Thoracic aorta (tissue), 2 donors: ENCODE measurements at regions not wholly inside any gene's neighbourhood (a gene's known extent, or its start where the extent isn't known, plus 50 kb on each side); places are given as distances from the start of the nearest gene placed in this dataset.

ENCODE experiments used
- ATAC-seq: fragments of 150-250 bp; one replicate; pipeline ENCODE4 v1.8.0; 2017; ENCODE audit warnings: low read depth; ENCODE audit not compliant: insufficient number of reproducible peaks, low FRiP score
- DNase-seq: peaks from one replicate; pipeline ENCODE4 v3.0.0-alpha.2; 2020; ENCODE audit warnings: low spot score
- H3K27ac ChIP-seq, 2 donors: fragments of 200-600 bp; sonication (generic); 1 replicate in 1 of 2; 2 replicates in 1 of 2; pipeline ENCODE4 v1.5.1; 2016; ENCODE audit warnings: mild to moderate bottlenecking in 2 of 2, moderate library complexity in 2 of 2
- H3K27me3 ChIP-seq: fragments of 200-600 bp; sonication (generic); replicated peaks from 2 replicates; pipeline ENCODE4 v1.6.0; 2016; ENCODE audit warnings: mild to moderate bottlenecking; ENCODE audit not compliant: insufficient read depth
- H3K36me3 ChIP-seq: fragments of 200-600 bp; sonication (generic); one replicate; pipeline ENCODE4 v1.5.1; 2016
- H3K4me1 ChIP-seq, 2 donors: fragments of 200-600 bp; sonication (generic); 1 replicate in 1 of 2; 2 replicates in 1 of 2; pipeline versions ENCODE4 v1.5.1 to v1.6.0; 2016; ENCODE audit warnings: low read depth in 2 of 2, mild to moderate bottlenecking in 1 of 2; ENCODE audit not compliant: control insufficient read depth in 1 of 2
- H3K4me3 ChIP-seq: fragments of 200-600 bp; sonication (generic); 2 replicates; pipeline ENCODE4 v1.5.1; 2016; ENCODE audit warnings: mild to moderate bottlenecking
- H3K9me3 ChIP-seq: fragments of 200-600 bp; sonication (generic); 2 replicates; pipeline ENCODE4 v1.5.1; 2016
- CTCF ChIP-seq: fragments of 200-600 bp; sonication (generic); IDR thresholded peaks from one replicate; pipeline ENCODE4 v1.5.1; 2019; ENCODE audit warnings: antibody characterized with exemption

- Histone ChIP-seq H3K4me1 (no peaks in the 10 kb centered on the region), H3K27ac (no peak overlapping the region), H3K36me3 (no peaks in the 10 kb centered on the region), H3K9me3 (no peaks in the 10 kb centered on the region), H3K4me3 (no peak overlapping the region), H3K27me3 (no peaks in the 10 kb centered on the region)
- no peak for DNase-seq
- no peak for TF ChIP-seq CTCF
- ATAC-seq = no peak
These were observed 463.6 kb upstream of the SLC14A2 start for GRCh38 chr18:45151645-45152044.

- Histone ChIP-seq H3K36me3 (no peaks in the 10 kb centered on the region), H3K4me3 (no peak overlapping the region), H3K4me1 (no peaks in the 10 kb centered on the region), H3K27ac (no peak overlapping the region), H3K9me3 (no peaks in the 10 kb centered on the region), H3K27me3 (no peaks in the 10 kb centered on the region)
- ATAC-seq (no peak), DNase-seq (no peak)
- TF ChIP-seq CTCF = no peak
These were observed 459.8 kb upstream of the SLC14A2 start for GRCh38 chr18:45155526-45155925.

- no peaks in the 10 kb centered on the region for H3K27me3 ChIP-seq
- no peak for DNase-seq
- H3K4me1 ChIP-seq = no peaks in the 10 kb centered on the region
- no peak for TF ChIP-seq CTCF
- no peak for ATAC-seq
- no peaks in the 10 kb centered on the region for H3K9me3 ChIP-seq
- H3K4me3 ChIP-seq = no peak overlapping the region
- H3K36me3 ChIP-seq = no peaks in the 10 kb centered on the region
- no peak overlapping the region for H3K27ac ChIP-seq
These were observed 458.3 kb upstream of the SLC14A2 start for GRCh38 chr18:45156946-45157345.

- H3K27ac ChIP-seq = no peak overlapping the region
- ATAC-seq (no peak), DNase-seq (no peak)
- no peaks in the 10 kb centered on the region for H3K36me3 ChIP-seq
- no peak overlapping the region for H3K4me3 ChIP-seq
- H3K9me3 ChIP-seq = no peaks in the 10 kb centered on the region
- H3K27me3 ChIP-seq = no peaks in the 10 kb centered on the region
- TF ChIP-seq CTCF = no peak
- no peaks in the 10 kb centered on the region for H3K4me1 ChIP-seq
These were observed 457.7 kb upstream of the SLC14A2 start for GRCh38 chr18:45157576-45157975.

GRCh38 chr18:45161850-45162249 lies 453.4 kb upstream of the SLC14A2 start:
- Histone ChIP-seq H3K27ac (no peak overlapping the region), H3K9me3 (no peaks in the 10 kb centered on the region), H3K4me3 (no peak overlapping the region), H3K27me3 (no peaks in the 10 kb centered on the region), H3K4me1 (no peaks in the 10 kb centered on the region), H3K36me3 (no peaks in the 10 kb centered on the region)
- TF ChIP-seq CTCF = no peak
- no peak for ATAC-seq
- DNase-seq = no peak
